ENCODE measurements at regions not wholly inside any gene's neighbourhood (a gene's known extent, or its start where the extent isn't known, plus 50 kb on each side); places are given as distances from the start of the nearest gene placed in this dataset.

GRCh38 chrX:117305168-117305766, 811.3 kb downstream of the KLHL13 start:
- TF ChIP-seq, protein P1, sequence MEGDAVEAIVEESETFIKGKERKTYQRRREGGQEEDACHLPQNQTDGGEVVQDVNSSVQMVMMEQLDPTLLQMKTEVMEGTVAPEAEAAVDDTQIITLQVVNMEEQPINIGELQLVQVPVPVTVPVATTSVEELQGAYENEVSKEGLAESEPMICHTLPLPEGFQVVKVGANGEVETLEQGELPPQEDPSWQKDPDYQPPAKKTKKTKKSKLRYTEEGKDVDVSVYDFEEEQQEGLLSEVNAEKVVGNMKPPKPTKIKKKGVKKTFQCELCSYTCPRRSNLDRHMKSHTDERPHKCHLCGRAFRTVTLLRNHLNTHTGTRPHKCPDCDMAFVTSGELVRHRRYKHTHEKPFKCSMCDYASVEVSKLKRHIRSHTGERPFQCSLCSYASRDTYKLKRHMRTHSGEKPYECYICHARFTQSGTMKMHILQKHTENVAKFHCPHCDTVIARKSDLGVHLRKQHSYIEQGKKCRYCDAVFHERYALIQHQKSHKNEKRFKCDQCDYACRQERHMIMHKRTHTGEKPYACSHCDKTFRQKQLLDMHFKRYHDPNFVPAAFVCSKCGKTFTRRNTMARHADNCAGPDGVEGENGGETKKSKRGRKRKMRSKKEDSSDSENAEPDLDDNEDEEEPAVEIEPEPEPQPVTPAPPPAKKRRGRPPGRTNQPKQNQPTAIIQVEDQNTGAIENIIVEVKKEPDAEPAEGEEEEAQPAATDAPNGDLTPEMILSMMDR (IDR thresholded peaks at IDR 0.05; ENCODE audit: low read length): no peak
- TF ChIP-seq EZH2 (optimal IDR thresholded peaks at IDR 0.05; ENCODE audit: low read depth, low read length): no peak
